GM23338 (cell line): ENCODE measurements at regions not wholly inside any gene's neighbourhood (a gene's known extent, or its start where the extent isn't known, plus 50 kb on each side); places are given as distances from the start of the nearest gene placed in this dataset.

Experiments
- CTCF ChIP-seq, 2 experiments: fragments of 200-600 bp in 1 of 2; sonication (generic) in 1 of 2; conservative IDR thresholded peaks; 2 replicates each; pipeline versions ENCODE4 v1.5.1 to v1.6.1; 2016 to 2017; ENCODE audit warnings: antibody characterized with exemption in 2 of 2, low read depth in 2 of 2, mild to moderate bottlenecking in 2 of 2, moderate library complexity in 1 of 2
- ETS1 ChIP-seq: IDR thresholded peaks from 2 replicates; pipeline ENCODE4 v1.6.1; 2016; ENCODE audit warnings: antibody characterized with exemption
- EZH2 ChIP-seq: fragments of 200-600 bp; sonication (generic); IDR thresholded peaks from one replicate; pipeline ENCODE4 v1.8.0; 2017; ENCODE audit warnings: antibody characterized with exemption, mild to moderate bottlenecking, low read depth; ENCODE audit not compliant: unreplicated experiment
- EZH2phosphoT487 ChIP-seq: fragments of 200-600 bp; sonication (generic); IDR thresholded peaks from one replicate; pipeline ENCODE4 v1.8.1; 2018; ENCODE audit warnings: antibody characterized with exemption; ENCODE audit not compliant: unreplicated experiment
- POLR2AphosphoS5 ChIP-seq: IDR thresholded peaks from 2 replicates; pipeline ENCODE4 v1.6.1; 2016; ENCODE audit warnings: antibody characterized with exemption, low read depth
- REST ChIP-seq: IDR thresholded peaks from one replicate; pipeline ENCODE4 v1.6.1; 2018; ENCODE audit warnings: antibody characterized with exemption; ENCODE audit not compliant: unreplicated experiment

- TF ChIP-seq CTCF (conservative IDR thresholded peaks at IDR 0.05; ENCODE audit: low read depth in 2 of 2) (no peak), POLR2AphosphoS5 (no peak), EZH2phosphoT487 (no peak), EZH2 (no peak), REST (no peak), ETS1 (no peak)
Observed at GRCh38 chr5:125725691-125726090, 697.5 kb upstream of the GRAMD2B start.
